ENCODE measurements at regions not wholly inside any gene's neighbourhood (a gene's known extent, or its start where the extent isn't known, plus 50 kb on each side); places are given as distances from the start of the nearest gene placed in this dataset.

GRCh38 chr6:14396826-14397517 is 279.4 kb downstream of the CD83 start:
- TF ChIP-seq EP300 (IDR thresholded peaks at IDR 0.05; ENCODE audit: low read depth in 2 of 2, low read length in 2 of 2) (no peak), EP300 (CRISPR knock-in tag; IDR thresholded peaks at IDR 0.05; ENCODE audit: borderline replicate concordance) (no peak), SP1 (IDR thresholded peaks at IDR 0.05) (no peak), SP1 (CRISPR knock-in tag; IDR thresholded peaks at IDR 0.05) (no peak)

All from HepG2 (cell line).